HUES64 (cell line): ENCODE measurements at regions not wholly inside any gene's neighbourhood (a gene's known extent, or its start where the extent isn't known, plus 50 kb on each side); places are given as distances from the start of the nearest gene placed in this dataset.
A peak's percentile ranks its signal among the peaks of the same experiment; 100 is the strongest.

Experiments used
- H3K27ac ChIP-seq: 2 replicates; pipeline ENCODE4 v1.7.0; 2013; ENCODE audit warnings: low read depth, low read length, inconsistent platforms
- H3K27me3 ChIP-seq: 2 replicates; pipeline ENCODE4 v1.6.1; 2013; ENCODE audit warnings: mild to moderate bottlenecking, low read length; ENCODE audit not compliant: insufficient read depth
- H3K36me3 ChIP-seq: 2 replicates; pipeline ENCODE4 v1.6.1; 2013; ENCODE audit warnings: mild to moderate bottlenecking, low read length; ENCODE audit not compliant: insufficient read depth
- H3K4me1 ChIP-seq: 2 replicates; pipeline ENCODE4 v1.6.1; 2013; ENCODE audit warnings: mild to moderate bottlenecking, low read length, moderate library complexity; ENCODE audit not compliant: insufficient read depth
- H3K4me3 ChIP-seq: 2 replicates; pipeline ENCODE4 v1.5.1; 2013; ENCODE audit warnings: mild to moderate bottlenecking, low read length, moderate library complexity
- H3K9ac ChIP-seq: 2 replicates; pipeline ENCODE4 v1.6.1; 2013; ENCODE audit warnings: mild to moderate bottlenecking, low read depth, low read length
- H3K9me3 ChIP-seq: 2 replicates; pipeline ENCODE4 v1.6.1; 2013; ENCODE audit warnings: low read depth, low read length; ENCODE audit not compliant: insufficient read depth
- WGBS: fragments of 150-250, 120-280 bp; methylation state at CpG from one replicate; pipeline ENCODE4 v1.1.7; 2013; ENCODE audit warnings: missing lambda C conversion rate; 5-methylcytosine and 5-hydroxymethylcytosine counted together

DNA sequence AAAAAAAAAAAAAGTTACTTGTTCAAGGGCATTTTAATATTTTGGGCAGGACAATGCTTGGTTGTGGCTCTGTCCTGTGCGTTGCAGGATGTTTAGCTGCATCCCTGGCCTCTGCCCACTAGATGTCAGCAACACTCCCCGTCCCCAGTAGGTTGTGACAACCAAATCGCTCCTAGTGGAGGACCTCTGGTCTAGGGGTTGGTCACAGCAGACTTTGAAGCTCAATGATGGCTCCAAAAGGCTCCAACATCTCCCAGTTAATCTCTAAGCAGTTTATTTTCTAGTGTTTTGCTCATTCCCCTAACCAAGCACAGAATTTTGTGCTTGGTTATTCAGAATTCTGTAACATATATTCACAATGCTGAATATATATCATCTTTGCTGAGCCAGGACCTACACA lies 67.0 kb downstream of the CHRNA1 start:
- WGBS = 7% methylated on average over 3 of the region's 3 CpGs
- no peaks in the 10 kb centered on the region for H3K27me3 ChIP-seq
- H3K4me3 ChIP-seq = no peak overlapping the region
- no peak overlapping the region for H3K9ac ChIP-seq
- no peaks in the 10 kb centered on the region for H3K4me1 ChIP-seq
- H3K36me3 ChIP-seq = no peaks in the 10 kb centered on the region
- H3K27ac ChIP-seq = no peak overlapping the region
- peaks cover 5% of the 10 kb centered on the region; the same call in 1 of the 2 replicates for H3K9me3 ChIP-seq

DNA sequence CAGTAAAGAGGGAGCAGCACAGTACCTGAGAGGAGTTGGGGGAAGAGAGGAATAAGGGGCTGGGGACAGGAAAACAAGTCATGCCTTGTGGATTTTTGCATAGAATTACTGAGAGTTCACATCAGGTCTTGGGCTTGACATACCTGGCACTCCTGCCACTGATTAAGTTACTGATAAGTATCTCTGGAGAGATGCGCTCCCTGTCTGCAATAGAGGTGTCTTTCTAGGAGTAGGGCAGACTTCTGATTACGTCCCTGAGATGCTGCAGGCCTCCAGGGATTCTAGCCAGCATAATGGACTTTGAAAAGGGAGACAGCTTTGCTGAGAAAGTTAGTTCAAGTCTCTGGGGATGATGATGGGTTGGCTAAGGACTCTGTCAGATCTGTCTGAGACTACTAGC lies 69.4 kb downstream of the CHRNA1 start:
- H3K4me3 ChIP-seq = no peak overlapping the region
- H3K9me3 ChIP-seq = peaks cover 6% of the 10 kb centered on the region; the same call in 1 of the 2 replicates
- H3K36me3 ChIP-seq = no peaks in the 10 kb centered on the region
- H3K4me1 ChIP-seq = no peaks in the 10 kb centered on the region
- H3K9ac ChIP-seq = no peak overlapping the region
- WGBS = 88% methylated on average over 2 of the region's 2 CpGs
- H3K27ac ChIP-seq = no peak overlapping the region
- H3K27me3 ChIP-seq = no peaks in the 10 kb centered on the region

- H3K9ac ChIP-seq = no peak overlapping the region
- no peaks in the 10 kb centered on the region for H3K4me1 ChIP-seq
- WGBS = 88% methylated on average over 5 of the region's 5 CpGs
- H3K9me3 ChIP-seq = peaks cover 6% of the 10 kb centered on the region; the same call in 1 of the 2 replicates
- H3K36me3 ChIP-seq = no peaks in the 10 kb centered on the region
- H3K27me3 ChIP-seq = no peaks in the 10 kb centered on the region
- H3K4me3 ChIP-seq = no peak overlapping the region
- H3K27ac ChIP-seq = no peak overlapping the region
These were observed 69.9 kb downstream of the CHRNA1 start for GRCh38 chr2:174694196-174694878.

DNA sequence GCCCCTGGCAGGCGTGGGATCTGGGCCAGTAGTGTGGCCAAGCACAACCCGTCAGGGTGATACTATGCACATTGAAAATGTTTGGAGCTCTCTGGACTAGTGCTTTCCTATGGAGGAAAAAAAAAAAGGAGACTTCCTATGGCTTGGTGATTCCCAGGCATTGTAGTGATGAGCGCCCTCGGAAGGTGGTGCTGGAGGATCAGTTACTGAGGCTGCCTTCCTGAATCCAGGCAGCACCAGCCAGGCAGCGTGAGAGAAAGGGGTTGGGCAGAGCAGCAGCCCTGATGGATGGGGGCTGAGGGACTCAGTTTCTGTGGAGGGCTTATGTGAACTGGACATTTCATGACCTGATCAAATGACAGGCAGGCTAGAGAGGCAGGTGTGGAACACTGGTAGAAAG lies 70.9 kb downstream of the CHRNA1 start:
- Histone ChIP-seq H3K9me3 (peaks cover 6% of the 10 kb centered on the region; the same call in 1 of the 2 replicates), H3K27me3 (no peaks in the 10 kb centered on the region), H3K9ac (no peak overlapping the region), H3K27ac (no peak overlapping the region), H3K36me3 (no peaks in the 10 kb centered on the region), H3K4me3 (no peak overlapping the region), H3K4me1 (no peaks in the 10 kb centered on the region)
- 92% methylated on average over 5 of the region's 5 CpGs for WGBS

DNA sequence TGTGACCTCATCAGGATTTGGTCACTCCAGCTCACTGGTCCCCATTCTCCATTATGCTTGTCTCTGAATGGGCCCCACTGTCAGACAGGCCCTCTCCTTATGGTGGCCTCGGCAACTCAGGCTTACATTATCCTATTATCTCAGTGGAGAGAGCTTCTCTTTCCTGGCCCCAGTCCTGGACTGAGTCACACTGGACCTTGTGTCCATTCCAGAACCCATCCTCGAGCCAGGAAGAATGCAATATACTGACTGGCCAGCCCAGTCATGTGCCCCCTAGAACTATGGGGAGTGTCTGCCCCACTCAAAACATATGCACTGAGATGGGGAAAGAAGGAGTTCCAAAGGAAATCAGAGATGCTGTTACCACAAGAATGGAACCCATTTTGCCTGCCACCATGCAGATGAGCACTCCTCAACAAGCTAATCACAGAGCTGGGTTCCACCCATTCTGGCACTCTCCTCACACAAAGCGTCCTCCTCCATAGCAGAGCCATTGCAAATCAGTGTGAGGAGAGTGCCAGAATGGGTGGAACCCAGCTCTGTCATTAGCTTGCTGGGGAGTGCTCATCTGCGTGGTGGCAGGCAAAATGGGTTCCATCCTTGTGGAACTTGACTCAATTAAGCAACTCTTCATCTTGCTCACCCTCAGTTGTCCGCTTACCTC lies 71.9 kb downstream of the CHRNA1 start:
- H3K4me3 ChIP-seq = no peak overlapping the region
- WGBS = 91% methylated on average over 5 of the region's 5 CpGs

DNA sequence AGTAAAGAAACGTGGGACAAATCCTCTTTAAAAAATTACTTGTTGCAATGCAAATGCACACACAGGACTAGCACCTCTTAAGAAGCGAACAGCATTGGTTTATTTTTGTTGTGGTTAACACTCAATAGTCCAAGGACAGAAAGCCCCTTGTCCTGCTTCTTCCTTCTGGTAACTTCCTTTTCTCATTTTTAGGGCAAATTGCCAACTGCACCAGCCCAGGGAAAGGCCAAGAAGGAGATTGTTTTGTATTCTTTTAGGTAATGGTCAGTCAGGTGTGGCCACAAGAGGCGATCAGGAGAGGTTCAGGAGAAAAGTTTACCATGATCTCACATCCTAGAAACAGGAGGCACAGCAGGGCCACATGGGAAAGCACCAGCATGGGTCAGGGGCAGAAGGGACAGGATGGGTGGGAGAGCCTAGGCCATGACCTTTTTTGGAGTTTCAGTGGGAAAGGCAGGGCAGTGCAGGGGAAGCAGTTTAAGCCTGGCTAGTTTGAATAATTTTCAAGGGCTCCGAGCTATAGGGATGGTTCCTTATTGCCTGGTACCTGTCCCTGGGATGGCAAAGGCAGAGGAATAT lies 73.0 kb downstream of the CHRNA1 start:
- H3K9ac ChIP-seq = no peak overlapping the region
- no peaks in the 10 kb centered on the region for H3K27me3 ChIP-seq
- H3K4me1 ChIP-seq = no peaks in the 10 kb centered on the region; the same call in 1 of the 2 replicates
- 88% methylated on average over 4 of the region's 4 CpGs for WGBS
- no peak overlapping the region for H3K27ac ChIP-seq
- H3K4me3 ChIP-seq = no peak overlapping the region
- peaks cover 6% of the 10 kb centered on the region; the same call in 1 of the 2 replicates for H3K9me3 ChIP-seq
- no peaks in the 10 kb centered on the region for H3K36me3 ChIP-seq

More for the DNA sequence above, 71.9 kb downstream of the CHRNA1 start:
- Histone ChIP-seq H3K9ac (no peak overlapping the region), H3K27ac (no peak overlapping the region), H3K36me3 (no peaks in the 10 kb centered on the region), H3K4me1 (no peaks in the 10 kb centered on the region), H3K9me3 (peaks cover 6% of the 10 kb centered on the region; the same call in 1 of the 2 replicates), H3K27me3 (no peaks in the 10 kb centered on the region)

GRCh38 chr2:174690026-174690425 lies 74.2 kb downstream of the CHRNA1 start:
- no peak overlapping the region for H3K4me3 ChIP-seq
- H3K4me1 ChIP-seq = no peaks in the 10 kb centered on the region; the same call in 1 of the 2 replicates
- 94% methylated on average over 3 of the region's 3 CpGs for WGBS
- H3K36me3 ChIP-seq = no peaks in the 10 kb centered on the region
- H3K9ac ChIP-seq = no peak overlapping the region
- peaks cover 6% of the 10 kb centered on the region; the same call in 1 of the 2 replicates for H3K9me3 ChIP-seq
- H3K27ac ChIP-seq = no peak overlapping the region
- H3K27me3 ChIP-seq = peaks cover 2% of the 10 kb centered on the region; the same call in 1 of the 2 replicates

- no peak overlapping the region for H3K9ac ChIP-seq
- no peaks in the 10 kb centered on the region for H3K36me3 ChIP-seq
- H3K9me3 ChIP-seq = peaks cover 6% of the 10 kb centered on the region; the same call in 1 of the 2 replicates
- WGBS = no CpG with 5 or more reads among the region's 2 CpGs
- peaks cover 12% of the 10 kb centered on the region for H3K4me1 ChIP-seq
- H3K4me3 ChIP-seq = no peak overlapping the region
- peaks cover 22% of the 10 kb centered on the region for H3K27me3 ChIP-seq
- no peak overlapping the region for H3K27ac ChIP-seq
These were observed 76.2 kb downstream of the CHRNA1 start for GRCh38 chr2:174688079-174688478.

- no peak overlapping the region for H3K27ac ChIP-seq
- H3K27me3 ChIP-seq = peaks cover 35% of the 10 kb centered on the region
- H3K36me3 ChIP-seq = no peaks in the 10 kb centered on the region
- WGBS = no CpG with 5 or more reads among the region's 1 CpG
- no peaks in the 10 kb centered on the region for H3K9me3 ChIP-seq
- no peak overlapping the region for H3K9ac ChIP-seq
- no peak overlapping the region for H3K4me3 ChIP-seq
- H3K4me1 ChIP-seq = peaks cover 12% of the 10 kb centered on the region
These were observed 77.8 kb downstream of the CHRNA1 start for GRCh38 chr2:174686430-174686829.

DNA sequence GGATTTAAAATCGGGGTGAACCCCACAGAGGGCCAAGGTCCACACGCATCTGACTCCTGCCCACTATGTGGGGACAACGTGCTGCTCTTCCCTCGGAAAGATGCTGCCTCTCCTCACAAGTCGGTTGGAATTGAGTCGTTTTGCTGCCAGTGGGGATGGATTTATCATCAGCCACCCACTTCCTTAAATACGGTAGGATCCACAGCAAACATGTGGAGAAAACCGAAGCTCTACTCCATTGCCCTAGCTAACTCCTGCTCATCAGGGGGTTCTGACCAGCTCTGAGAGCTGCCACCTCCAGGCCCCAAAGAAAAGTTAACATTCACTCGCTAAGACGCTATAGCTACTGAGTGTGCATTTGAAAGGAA lies 80.9 kb downstream of the CHRNA1 start:
- H3K9me3 ChIP-seq = no peaks in the 10 kb centered on the region
- H3K4me1 ChIP-seq = peaks cover 12% of the 10 kb centered on the region
- 2% methylated on average over 10 of the region's 10 CpGs for WGBS
- no peaks in the 10 kb centered on the region for H3K36me3 ChIP-seq
- peak overlapping the region; percentile 73; the same call in 1 of the 2 replicates for H3K9ac ChIP-seq
- no peak overlapping the region for H3K27ac ChIP-seq
- peaks cover 54% of the 10 kb centered on the region for H3K27me3 ChIP-seq
- H3K4me3 ChIP-seq = peak overlapping the region; percentile 78
